Hematopoietic multipotent progenitor cell (in vitro differentiated cells): ENCODE measurements at regions not wholly inside any gene's neighbourhood (a gene's known extent, or its start where the extent isn't known, plus 50 kb on each side); places are given as distances from the start of the nearest gene placed in this dataset.
"Not testable (repeated sequence)": the region's sequence is repeated elsewhere in the genome, so short reads cannot be mapped to it uniquely, and the experiment has no call there.

Experiments used
- DNase-seq, 3 donors: peaks; one replicate each; pipeline ENCODE4 v3.0.0-alpha.2; 2011 to 2015; ENCODE audit warnings: low read depth in 2 of 3, low spot score in 2 of 3

- no peak for DNase-seq
Observed at GRCh38 chr1:5690898-5691297, 301.3 kb downstream of the NPHP4 start.

- DNase-seq: no peak
Observed at GRCh38 chr1:5690291-5690690, 301.9 kb downstream of the NPHP4 start.

- DNase-seq: no peak
Observed at GRCh38 chr1:5688081-5689077, 303.8 kb downstream of the NPHP4 start.

GRCh38 chr1:5686925-5687706 lies 305.1 kb downstream of the NPHP4 start:
- no peak for DNase-seq

GRCh38 chr1:5686195-5686594 lies 306.0 kb downstream of the NPHP4 start:
- no peak for DNase-seq

GRCh38 chr1:5685446-5686040 lies 306.7 kb downstream of the NPHP4 start:
- DNase-seq: no peak

GRCh38 chr1:5684791-5685190 lies 307.4 kb downstream of the NPHP4 start:
- DNase-seq: no peak

GRCh38 chr1:5683446-5683845 lies 308.8 kb downstream of the NPHP4 start:
- no peak for DNase-seq

GRCh38 chr1:5682626-5683225 lies 309.5 kb downstream of the NPHP4 start:
- no peak for DNase-seq

GRCh38 chr1:5681654-5682053 lies 310.6 kb downstream of the NPHP4 start:
- no peak for DNase-seq

GRCh38 chr1:5680600-5680999 lies 311.6 kb downstream of the NPHP4 start:
- DNase-seq: no peak

GRCh38 chr1:5678759-5679158 lies 313.5 kb downstream of the NPHP4 start:
- no peak for DNase-seq

GRCh38 chr1:5672355-5672754 lies 319.9 kb downstream of the NPHP4 start:
- DNase-seq: not testable (repeated sequence)

- no peak for DNase-seq
Observed at GRCh38 chr1:5670590-5671350, 321.5 kb downstream of the NPHP4 start.

GRCh38 chr1:5667513-5668325 lies 324.5 kb downstream of the NPHP4 start:
- DNase-seq: no peak

- DNase-seq: no peak
Observed at GRCh38 chr1:5664906-5665875, 327.0 kb downstream of the NPHP4 start.

- DNase-seq: no peak
Observed at GRCh38 chr1:5664081-5664768, 328.0 kb downstream of the NPHP4 start.

- DNase-seq: no peak
Observed at GRCh38 chr1:5662744-5663126, 329.5 kb downstream of the NPHP4 start.
